Bronchial epithelial cell (primary cell): ENCODE measurements at regions not wholly inside any gene's neighbourhood (a gene's known extent, or its start where the extent isn't known, plus 50 kb on each side); places are given as distances from the start of the nearest gene placed in this dataset.

Experiments used
- DNase-seq: peaks from one replicate; pipeline ENCODE4 v3.0.0-alpha.2; 2010; ENCODE audit warnings: low read depth
- FAIRE-seq: peaks from 2 replicates; lab custom pipeline; 2011; peaks lifted over from hg19 to GRCh38; lab: Jason Lieb, UNC
- H3K27me3 ChIP-seq: 2 replicates; pipeline ENCODE4 v1.5.1; 2011; ENCODE audit warnings: low read length; ENCODE audit not compliant: control insufficient read depth, insufficient read depth
- H3K36me3 ChIP-seq: 2 replicates; pipeline ENCODE4 v1.5.1; 2011; ENCODE audit warnings: low read length; ENCODE audit not compliant: control insufficient read depth, insufficient read depth
- H3K4me3 ChIP-seq: 2 replicates; pipeline ENCODE4 v1.5.1; 2011; ENCODE audit warnings: mild to moderate bottlenecking, low read depth, low read length, control low read depth
- CTCF ChIP-seq: IDR thresholded peaks from 2 replicates; pipeline ENCODE4 v1.5.1; 2011; ENCODE audit warnings: mild to moderate bottlenecking, moderate library complexity, low read length, control low read depth, inconsistent platforms; ENCODE audit not compliant: insufficient read depth, severe bottlenecking

DNA sequence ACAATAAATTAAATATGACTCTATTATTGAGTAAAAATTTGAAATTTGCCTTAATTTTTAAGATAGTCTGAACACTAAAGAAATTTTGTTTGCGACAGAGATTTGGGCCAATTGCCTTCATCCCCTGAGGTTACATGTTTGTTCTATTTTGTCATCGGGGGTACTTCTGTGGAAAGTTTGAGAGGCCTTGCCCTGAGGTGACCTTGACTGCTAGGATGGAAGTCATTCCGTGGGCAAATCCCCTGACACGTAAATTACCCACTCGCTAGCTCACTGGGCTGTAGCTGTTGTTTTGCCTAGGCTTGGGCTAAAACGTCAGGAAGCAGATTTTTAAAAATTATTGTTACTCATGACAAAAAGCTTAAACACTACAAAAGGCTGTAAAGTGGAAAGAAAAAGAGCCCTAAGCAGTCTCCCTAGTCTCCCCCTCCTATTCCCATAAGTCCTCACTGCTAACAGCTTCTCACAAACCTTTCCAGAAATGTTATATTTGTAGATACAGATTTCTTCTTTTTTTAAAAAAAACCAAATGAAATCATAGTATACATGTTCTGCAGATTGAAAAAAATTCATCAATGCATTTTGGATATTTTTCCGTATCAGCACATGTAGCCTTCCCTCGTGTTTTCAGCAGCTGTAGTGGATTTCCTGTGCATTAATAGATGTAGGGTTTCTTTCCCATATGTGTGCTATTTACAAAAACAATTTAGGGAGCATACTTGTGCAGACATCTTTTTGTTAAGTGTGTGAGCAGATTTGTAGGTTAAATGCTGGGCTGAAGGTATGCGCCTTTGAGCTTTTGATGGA lies 142.7 kb downstream of the MRPS6 start:
- no peak for FAIRE-seq
- Histone ChIP-seq H3K4me3 (no peak overlapping the region), H3K36me3 (no peaks in the 10 kb centered on the region), H3K27me3 (peaks cover 3% of the 10 kb centered on the region)
- no peak for TF ChIP-seq CTCF
- no peak for DNase-seq

DNA sequence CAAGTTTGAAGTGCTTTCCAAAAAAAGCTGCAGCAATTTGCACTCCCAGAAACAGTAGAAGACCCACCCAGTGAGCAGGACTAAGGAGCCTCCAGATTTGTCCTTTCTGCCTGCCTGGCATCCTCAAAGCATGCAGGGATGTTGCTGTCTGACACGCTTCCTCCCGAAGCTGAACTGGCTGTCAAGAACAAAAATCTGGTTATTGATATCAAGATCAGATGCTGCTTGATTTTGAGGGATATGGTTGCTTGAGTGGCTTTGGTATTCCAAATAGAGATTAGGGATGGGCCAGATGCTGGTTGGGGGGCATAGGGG lies 143.3 kb downstream of the MRPS6 start:
- H3K27me3 ChIP-seq = peaks cover 3% of the 10 kb centered on the region
- TF ChIP-seq CTCF = no peak
- no peak for FAIRE-seq

DNA sequence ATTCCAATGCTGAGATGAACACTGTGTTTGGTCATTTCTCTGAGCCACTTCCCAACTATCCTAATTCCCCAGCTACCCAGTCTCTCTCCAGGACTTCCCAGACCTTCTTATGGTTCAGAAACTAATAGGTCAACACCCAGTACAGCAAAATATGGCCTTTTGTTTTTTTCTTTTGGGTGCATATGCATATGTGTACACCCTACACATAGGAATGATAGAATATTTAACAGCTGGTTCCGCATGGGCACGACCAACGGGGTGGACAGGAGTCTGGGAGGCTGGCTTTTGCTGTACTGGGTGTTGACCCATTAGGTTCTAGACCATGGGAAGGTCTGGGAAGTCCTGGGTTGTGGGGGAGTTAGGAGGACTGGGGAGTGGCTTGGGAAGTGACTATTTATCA lies 143.9 kb downstream of the MRPS6 start:
- TF ChIP-seq CTCF = no peak
- no peak overlapping the region for H3K4me3 ChIP-seq
- peaks cover 3% of the 10 kb centered on the region for H3K27me3 ChIP-seq
- FAIRE-seq = no peak
- no peaks in the 10 kb centered on the region for H3K36me3 ChIP-seq
- DNase-seq = no peak

More for the DNA sequence above, 143.3 kb downstream of the MRPS6 start:
- no peak overlapping the region for H3K4me3 ChIP-seq
- DNase-seq = no peak
- H3K36me3 ChIP-seq = no peaks in the 10 kb centered on the region

DNA sequence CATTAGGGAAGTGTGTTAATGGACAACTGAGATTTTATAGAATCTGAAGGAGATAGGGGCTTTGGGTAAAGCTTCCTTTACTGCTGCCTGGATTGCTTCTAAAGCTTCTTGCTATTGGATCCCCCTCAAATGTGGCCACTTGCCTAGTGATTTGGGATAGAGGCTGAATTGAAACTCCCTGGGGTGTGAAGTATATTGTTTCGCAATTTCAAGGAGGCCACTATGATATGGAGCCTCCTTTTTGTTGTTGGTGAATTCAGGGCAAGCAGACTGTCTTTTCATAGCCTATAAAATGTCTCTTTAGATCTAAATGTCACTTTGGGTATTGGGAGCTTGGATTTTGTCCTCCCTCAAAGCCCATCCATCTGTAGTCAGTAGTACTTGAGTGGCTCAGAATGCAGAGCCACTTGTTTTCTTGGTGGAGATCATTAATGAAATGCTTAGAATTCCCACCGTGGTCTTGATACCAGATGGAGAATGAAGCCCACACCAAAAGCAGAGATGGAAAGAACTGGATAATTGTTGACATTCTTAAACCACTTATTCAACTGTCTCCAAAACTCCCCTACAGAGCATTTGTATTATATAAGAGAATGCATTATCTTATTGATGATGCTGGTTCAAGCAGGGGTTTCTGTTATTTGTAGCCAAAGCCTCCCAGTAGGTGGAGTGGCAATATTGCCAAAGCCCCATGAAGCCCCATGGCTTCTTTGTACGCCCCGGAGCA lies 144.3 kb upstream of the KCNE2 start:
- Histone ChIP-seq H3K4me3 (no peak overlapping the region), H3K36me3 (no peaks in the 10 kb centered on the region), H3K27me3 (peaks cover 3% of the 10 kb centered on the region)
- no peak for FAIRE-seq
- TF ChIP-seq CTCF = no peak
- DNase-seq = no peak

DNA sequence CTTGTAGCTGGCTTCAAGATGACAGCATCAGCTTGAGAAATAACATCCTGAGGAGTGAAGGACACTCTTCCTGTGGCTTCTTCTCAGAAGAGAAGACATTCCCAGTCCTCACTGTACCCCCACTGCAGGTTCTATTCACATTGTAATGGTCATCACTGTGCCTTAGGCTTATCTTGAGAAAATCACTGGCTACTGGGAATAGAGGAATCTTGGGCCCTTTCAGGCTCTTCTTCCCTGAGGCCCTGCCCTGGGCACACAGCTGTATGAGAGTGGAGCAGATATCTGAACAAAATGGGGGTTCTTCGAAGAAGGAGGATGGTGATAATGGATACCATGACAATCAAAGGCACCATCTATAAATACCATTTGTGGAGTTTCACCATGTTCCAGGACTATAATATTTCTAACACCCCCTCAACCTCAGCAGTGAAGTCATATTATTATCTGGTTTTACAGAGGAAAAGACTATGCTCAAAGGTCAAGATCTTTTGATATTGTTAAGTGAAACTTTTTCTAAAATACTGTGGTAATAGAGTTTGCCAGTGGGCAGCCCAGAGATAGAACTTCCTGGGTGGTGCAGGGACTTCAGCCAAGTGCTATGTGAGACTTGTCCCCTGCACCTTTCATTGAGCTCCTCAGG lies 143.1 kb upstream of the KCNE2 start:
- FAIRE-seq = no peak
- DNase-seq = no peak
- Histone ChIP-seq H3K27me3 (peaks cover 3% of the 10 kb centered on the region), H3K36me3 (no peaks in the 10 kb centered on the region), H3K4me3 (no peak overlapping the region)
- TF ChIP-seq CTCF = no peak
